ENCODE measurements at regions not wholly inside any gene's neighbourhood (a gene's known extent, or its start where the extent isn't known, plus 50 kb on each side); places are given as distances from the start of the nearest gene placed in this dataset.

DNA sequence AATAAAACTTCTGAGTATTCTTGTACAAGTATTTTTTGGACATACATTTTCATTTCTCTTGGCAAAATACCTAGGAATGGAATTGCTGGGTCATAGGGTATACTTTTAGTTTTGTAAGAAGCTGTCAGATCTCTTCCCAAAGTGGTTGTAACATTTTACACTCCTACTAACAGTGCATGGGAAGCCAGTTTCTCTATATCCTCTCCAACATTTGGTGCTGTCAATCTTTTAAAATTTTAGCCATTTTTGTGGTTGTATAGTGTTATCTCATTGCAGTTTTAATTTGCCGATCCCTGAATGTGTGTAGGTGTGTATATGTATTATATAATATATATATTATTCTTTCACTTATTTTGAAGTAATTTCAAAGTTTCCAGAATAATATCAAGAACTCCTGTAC is 63.1 kb upstream of the TMEM178A start:
- DNase-seq: no peak
- Mint-ChIP-seq H3K4me3 (no peak overlapping the region), H3K36me3 (ENCODE audit: low read depth) (no peaks in the 10 kb centered on the region), H3K4me1 (peaks cover 8% of the 10 kb centered on the region), H3K27ac (no peak overlapping the region), H3K9me3 (no peaks in the 10 kb centered on the region), H3K27me3 (ENCODE audit: low read depth, poor library complexity) (peaks cover 3% of the 10 kb centered on the region)
- TF ChIP-seq, protein P1, sequence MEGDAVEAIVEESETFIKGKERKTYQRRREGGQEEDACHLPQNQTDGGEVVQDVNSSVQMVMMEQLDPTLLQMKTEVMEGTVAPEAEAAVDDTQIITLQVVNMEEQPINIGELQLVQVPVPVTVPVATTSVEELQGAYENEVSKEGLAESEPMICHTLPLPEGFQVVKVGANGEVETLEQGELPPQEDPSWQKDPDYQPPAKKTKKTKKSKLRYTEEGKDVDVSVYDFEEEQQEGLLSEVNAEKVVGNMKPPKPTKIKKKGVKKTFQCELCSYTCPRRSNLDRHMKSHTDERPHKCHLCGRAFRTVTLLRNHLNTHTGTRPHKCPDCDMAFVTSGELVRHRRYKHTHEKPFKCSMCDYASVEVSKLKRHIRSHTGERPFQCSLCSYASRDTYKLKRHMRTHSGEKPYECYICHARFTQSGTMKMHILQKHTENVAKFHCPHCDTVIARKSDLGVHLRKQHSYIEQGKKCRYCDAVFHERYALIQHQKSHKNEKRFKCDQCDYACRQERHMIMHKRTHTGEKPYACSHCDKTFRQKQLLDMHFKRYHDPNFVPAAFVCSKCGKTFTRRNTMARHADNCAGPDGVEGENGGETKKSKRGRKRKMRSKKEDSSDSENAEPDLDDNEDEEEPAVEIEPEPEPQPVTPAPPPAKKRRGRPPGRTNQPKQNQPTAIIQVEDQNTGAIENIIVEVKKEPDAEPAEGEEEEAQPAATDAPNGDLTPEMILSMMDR (IDR thresholded peaks at IDR 0.05): no peak

DNA sequence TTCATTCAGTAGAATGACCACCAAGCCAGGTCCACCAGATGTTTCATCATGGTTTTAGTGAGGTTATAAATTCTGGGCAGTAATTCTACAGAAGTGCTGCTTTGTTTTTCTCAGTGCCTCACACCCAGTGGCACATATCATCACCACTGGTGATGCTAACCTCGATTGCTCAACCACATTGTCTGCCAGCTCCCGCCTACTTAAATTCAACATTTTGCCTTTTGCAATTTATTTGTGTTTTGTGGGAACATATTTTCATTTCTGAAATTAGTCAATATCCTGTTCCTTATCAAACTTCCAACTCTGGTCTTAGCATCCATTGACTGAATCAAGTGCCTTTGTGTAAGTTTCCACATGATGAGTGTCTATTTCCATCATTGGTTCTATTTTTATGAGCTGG is 62.3 kb upstream of the TMEM178A start:
- Mint-ChIP-seq H3K4me1 (peaks cover 10% of the 10 kb centered on the region), H3K36me3 (ENCODE audit: low read depth) (no peaks in the 10 kb centered on the region), H3K9me3 (no peaks in the 10 kb centered on the region), H3K27me3 (ENCODE audit: low read depth, poor library complexity) (peaks cover 3% of the 10 kb centered on the region), H3K27ac (no peak overlapping the region), H3K4me3 (no peak overlapping the region)
- DNase-seq: no peak
- TF ChIP-seq, protein P1 (IDR thresholded peaks at IDR 0.05): no peak

DNA sequence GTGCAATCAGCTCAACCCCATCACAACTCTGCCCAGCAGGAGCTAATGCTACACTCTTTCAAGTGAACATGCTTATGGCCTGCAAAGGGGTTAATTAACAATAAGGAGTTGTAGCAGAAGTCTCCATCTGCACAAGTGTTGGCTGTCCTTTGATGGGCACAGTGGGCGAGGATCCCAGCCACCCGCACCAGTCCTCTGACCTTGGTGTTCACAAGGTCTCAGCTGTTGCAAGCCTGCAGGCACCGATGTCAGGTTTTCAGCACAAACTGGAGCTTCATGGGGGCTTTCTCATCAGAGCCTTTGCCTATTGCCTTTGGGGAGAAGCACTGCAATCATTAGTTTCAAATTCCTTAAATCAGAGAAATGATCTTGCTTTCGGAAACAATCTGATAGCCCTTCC is 60.9 kb upstream of the TMEM178A start:
- H3K4me3 Mint-ChIP-seq: no peak overlapping the region
- H3K9me3 Mint-ChIP-seq: no peaks in the 10 kb centered on the region
- H3K27me3 Mint-ChIP-seq (ENCODE audit: low read depth, poor library complexity): peaks cover 3% of the 10 kb centered on the region
- no peak overlapping the region for H3K27ac Mint-ChIP-seq
- no peaks in the 10 kb centered on the region for H3K36me3 Mint-ChIP-seq (ENCODE audit: low read depth)
- TF ChIP-seq, protein P1 (IDR thresholded peaks at IDR 0.05): no peak
- DNase-seq: no peak
- peaks cover 23% of the 10 kb centered on the region for H3K4me1 Mint-ChIP-seq

DNA sequence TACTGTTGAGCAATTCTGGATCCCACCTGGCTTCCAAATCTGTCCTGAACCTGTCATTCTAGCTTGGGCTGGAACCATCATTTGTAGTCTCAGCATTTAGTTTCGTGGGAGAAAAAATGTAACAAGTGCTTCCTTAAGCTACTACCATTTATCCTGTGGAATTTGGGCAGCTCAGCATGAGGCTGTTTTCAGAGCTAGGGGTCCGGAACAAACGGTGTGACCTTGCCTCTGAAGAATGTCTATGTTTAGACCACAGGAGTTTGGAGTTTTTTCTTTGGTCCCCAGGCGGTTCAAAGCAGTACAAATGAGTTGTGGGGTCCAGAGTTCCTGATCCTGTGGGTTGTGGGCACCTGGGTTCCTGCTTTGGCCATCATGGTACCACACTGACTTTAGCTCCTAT is 59.1 kb upstream of the TMEM178A start:
- no peaks in the 10 kb centered on the region for H3K9me3 Mint-ChIP-seq
- H3K36me3 Mint-ChIP-seq (ENCODE audit: low read depth): no peaks in the 10 kb centered on the region
- no peak for DNase-seq
- peaks cover 3% of the 10 kb centered on the region for H3K27me3 Mint-ChIP-seq (ENCODE audit: low read depth, poor library complexity)
- TF ChIP-seq, protein P1 (IDR thresholded peaks at IDR 0.05): no peak
- peaks cover 23% of the 10 kb centered on the region for H3K4me1 Mint-ChIP-seq
- no peak overlapping the region for H3K4me3 Mint-ChIP-seq
- no peak overlapping the region for H3K27ac Mint-ChIP-seq

DNA sequence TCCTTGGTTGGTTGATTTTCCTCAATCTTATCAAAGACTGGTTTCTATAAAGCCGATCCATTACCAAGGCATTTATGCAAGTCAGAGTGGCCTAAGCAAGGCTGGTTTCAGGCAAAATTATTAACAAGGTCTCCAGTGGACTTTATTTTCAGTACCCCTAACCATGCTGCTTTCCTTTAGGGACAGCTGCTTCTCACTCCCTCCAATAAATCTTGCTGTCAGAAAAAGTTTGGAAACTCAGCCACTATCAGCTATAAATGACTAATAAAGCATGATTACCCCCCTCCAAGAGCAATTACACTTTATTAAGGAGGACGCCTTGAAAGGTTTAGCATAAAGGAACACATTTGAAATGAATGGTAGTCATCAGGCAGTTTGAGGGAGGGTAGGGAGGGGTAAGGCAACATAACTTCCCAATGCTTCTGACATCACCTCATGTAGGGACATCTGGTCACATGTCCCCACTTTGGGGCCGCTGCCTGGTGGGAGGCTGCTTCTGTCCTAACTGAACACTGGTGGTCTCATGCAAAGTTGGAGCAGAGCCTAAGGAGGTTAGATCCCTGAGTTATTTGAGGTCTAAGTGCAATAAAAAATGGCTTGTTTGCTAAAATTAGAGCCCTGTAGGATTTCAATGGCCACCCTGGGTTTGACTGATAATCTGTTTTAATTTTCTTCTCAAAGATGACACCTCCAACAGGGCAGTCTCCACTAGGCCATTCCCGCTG is 58.0 kb upstream of the TMEM178A start:
- Mint-ChIP-seq H3K9me3 (no peaks in the 10 kb centered on the region), H3K27ac (no peak overlapping the region), H3K27me3 (ENCODE audit: low read depth, poor library complexity) (peaks cover 3% of the 10 kb centered on the region), H3K4me3 (no peak overlapping the region), H3K36me3 (ENCODE audit: low read depth) (no peaks in the 10 kb centered on the region), H3K4me1 (peaks cover 23% of the 10 kb centered on the region)
- no peak for DNase-seq
- TF ChIP-seq, protein P1 (IDR thresholded peaks at IDR 0.05): no peak

DNA sequence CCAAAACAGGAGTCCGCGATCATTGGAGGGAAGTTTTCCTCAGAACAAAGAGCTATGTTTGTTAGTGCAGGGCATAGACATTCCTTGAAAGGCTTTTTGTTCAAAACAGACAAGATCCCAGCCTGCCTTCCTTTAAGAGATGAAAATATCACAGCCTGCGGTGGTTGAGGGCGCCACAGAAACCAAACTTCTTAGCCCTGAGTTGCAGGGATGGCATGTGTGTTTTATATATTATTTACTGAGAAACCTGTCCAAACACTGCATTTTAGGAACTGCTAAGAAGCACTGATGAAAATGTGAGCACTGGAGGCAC is 57.5 kb upstream of the TMEM178A start:
- Mint-ChIP-seq H3K27ac (no peak overlapping the region), H3K4me3 (no peak overlapping the region), H3K36me3 (ENCODE audit: low read depth) (no peaks in the 10 kb centered on the region), H3K4me1 (peaks cover 23% of the 10 kb centered on the region), H3K27me3 (ENCODE audit: low read depth, poor library complexity) (peaks cover 3% of the 10 kb centered on the region), H3K9me3 (no peaks in the 10 kb centered on the region)
- no peak for DNase-seq
- TF ChIP-seq, protein P1 (IDR thresholded peaks at IDR 0.05): no peak

All from nephron progenitor cell (in vitro differentiated cells).